Fibroblast of lung (primary cell): ENCODE measurements at regions not wholly inside any gene's neighbourhood (a gene's known extent, or its start where the extent isn't known, plus 50 kb on each side); places are given as distances from the start of the nearest gene placed in this dataset.

Experiments
- DNase-seq, 2 donors: peaks; one replicate each; pipeline versions ENCODE4 v3.0.0 to v3.0.0-alpha.2; 2010; ENCODE audit warnings: low read depth in 2 of 2
- H2AFZ ChIP-seq: 2 replicates; pipeline ENCODE4 v1.5.1; 2012; ENCODE audit warnings: low read length, control low read depth, inconsistent platforms
- H3K27ac ChIP-seq: 2 replicates; pipeline ENCODE4 v1.5.1; 2011; ENCODE audit warnings: low read length, control low read depth; ENCODE audit not compliant: insufficient read depth
- H3K27me3 ChIP-seq: 2 replicates; pipeline ENCODE4 v1.5.1; 2011; ENCODE audit warnings: mild to moderate bottlenecking, low read length; ENCODE audit not compliant: control insufficient read depth, insufficient read depth
- H3K36me3 ChIP-seq: 2 replicates; pipeline ENCODE4 v1.5.1; 2011; ENCODE audit warnings: low read length; ENCODE audit not compliant: control insufficient read depth, insufficient read depth
- H3K4me1 ChIP-seq: 2 replicates; pipeline ENCODE4 v1.5.1; 2011; ENCODE audit warnings: low read length; ENCODE audit not compliant: control insufficient read depth, insufficient read depth; ENCODE audit errors: extremely low read depth
- H3K4me2 ChIP-seq: 2 replicates; pipeline ENCODE4 v1.5.1; 2011; ENCODE audit warnings: low read length, control low read depth; ENCODE audit not compliant: insufficient read depth; ENCODE audit errors: extremely low read depth
- H3K4me3 ChIP-seq, 4 experiments: fragments of 200-600 bp in 1 of 4; sonication (generic) in 1 of 4; replicated peaks in 1 of 4; 2 replicates each; pipeline ENCODE4 v1.5.1; 2011 to 2016; ENCODE audit warnings: low read length in 4 of 4, low read depth in 3 of 4, mild to moderate bottlenecking in 3 of 4, control low read depth in 2 of 4, inconsistent platforms in 1 of 4, mixed read lengths in 1 of 4; ENCODE audit not compliant: insufficient read depth in 1 of 4; ENCODE audit errors: control extremely low read depth in 1 of 4
- H3K79me2 ChIP-seq: 2 replicates; pipeline ENCODE4 v1.5.1; 2012; ENCODE audit warnings: mild to moderate bottlenecking, low read length, inconsistent platforms; ENCODE audit not compliant: control insufficient read depth, insufficient read depth
- H3K9ac ChIP-seq: 2 replicates; pipeline ENCODE4 v1.5.1; 2011; ENCODE audit warnings: mild to moderate bottlenecking, low read length, control low read depth; ENCODE audit not compliant: insufficient read depth
- H3K9me3 ChIP-seq: 2 replicates; pipeline ENCODE4 v1.5.1; 2012; ENCODE audit warnings: low read depth, low read length; ENCODE audit not compliant: control insufficient read depth, insufficient read depth
- H4K20me1 ChIP-seq: 2 replicates; pipeline ENCODE4 v1.5.1; 2011; ENCODE audit warnings: low read length; ENCODE audit not compliant: control insufficient read depth, insufficient read depth; ENCODE audit errors: extremely low read depth
- CTCF ChIP-seq, 2 donors: IDR thresholded peaks in 1 of 2; conservative IDR thresholded peaks in 1 of 2; 1 replicate in 1 of 2; 2 replicates in 1 of 2; pipeline ENCODE4 v1.5.1; 2011 to 2012; ENCODE audit warnings: low read length in 2 of 2, control low read depth in 1 of 2, inconsistent platforms in 1 of 2, low read depth in 1 of 2, mild to moderate bottlenecking in 1 of 2
- EZH2 ChIP-seq: IDR thresholded peaks from 2 replicates; pipeline ENCODE4 v1.5.1; 2012; ENCODE audit warnings: low read length, control low read depth, mild to moderate bottlenecking; ENCODE audit errors: missing control alignments

GRCh38 chr7:84614821-84615501 lies 420.4 kb upstream of the SEMA3A start:
- Histone ChIP-seq H3K9me3 (no peaks in the 10 kb centered on the region), H3K36me3 (no peaks in the 10 kb centered on the region), H3K4me1 (no peaks in the 10 kb centered on the region), H2AFZ (peak overlapping the region; percentile 49), H3K4me2 (no peak overlapping the region), H3K79me2 (no peaks in the 10 kb centered on the region), H3K4me3 (no peak overlapping the region), H3K9ac (no peak overlapping the region), H3K27me3 (no peaks in the 10 kb centered on the region), H4K20me1 (no peaks in the 10 kb centered on the region), H3K27ac (no peak overlapping the region)
- DNase-seq: peak in 1 of 2 donors; percentile 40
- TF ChIP-seq EZH2: no peak
- TF ChIP-seq CTCF (conservative IDR thresholded peaks at IDR 0.05 in 1 of 2, IDR thresholded peaks at IDR 0.05 in 1 of 2; ENCODE audit: low read depth in 1 of 2, low read length in 2 of 2): peak in 1 of 2 donors; percentile 28

- Histone ChIP-seq H3K4me3 (no peak overlapping the region), H3K9ac (no peak overlapping the region), H3K27ac (no peak overlapping the region), H3K79me2 (no peaks in the 10 kb centered on the region), H4K20me1 (no peaks in the 10 kb centered on the region), H3K36me3 (no peaks in the 10 kb centered on the region), H2AFZ (peak overlapping the region; percentile 7), H3K9me3 (no peaks in the 10 kb centered on the region), H3K27me3 (no peaks in the 10 kb centered on the region), H3K4me1 (no peaks in the 10 kb centered on the region), H3K4me2 (no peak overlapping the region)
- DNase-seq: no peak
- TF ChIP-seq CTCF (conservative IDR thresholded peaks at IDR 0.05 in 1 of 2, IDR thresholded peaks at IDR 0.05 in 1 of 2; ENCODE audit: low read depth in 1 of 2, low read length in 2 of 2) (no peak), EZH2 (no peak)
Observed at GRCh38 chr7:84612981-84613681, 418.5 kb upstream of the SEMA3A start.

- no peak overlapping the region for H3K4me3 ChIP-seq
- no peak for TF ChIP-seq EZH2
- TF ChIP-seq CTCF (conservative IDR thresholded peaks at IDR 0.05 in 1 of 2, IDR thresholded peaks at IDR 0.05 in 1 of 2; ENCODE audit: low read depth in 1 of 2, low read length in 2 of 2): no peak
- no peaks in the 10 kb centered on the region for H3K4me1 ChIP-seq
- no peaks in the 10 kb centered on the region for H3K27me3 ChIP-seq
- H3K27ac ChIP-seq: no peak overlapping the region
- H3K36me3 ChIP-seq: no peaks in the 10 kb centered on the region
- no peak overlapping the region for H3K9ac ChIP-seq
- H3K79me2 ChIP-seq: no peaks in the 10 kb centered on the region
- H3K4me2 ChIP-seq: no peak overlapping the region
- no peaks in the 10 kb centered on the region for H4K20me1 ChIP-seq
- no peaks in the 10 kb centered on the region for H3K9me3 ChIP-seq
- no peak overlapping the region for H2AFZ ChIP-seq
- no peak for DNase-seq
Observed at GRCh38 chr7:84611391-84611790, 416.8 kb upstream of the SEMA3A start.
